Neuronal stem cell (in vitro differentiated cells): ENCODE measurements at regions not wholly inside any gene's neighbourhood (a gene's known extent, or its start where the extent isn't known, plus 50 kb on each side); places are given as distances from the start of the nearest gene placed in this dataset.
A peak's percentile ranks its signal among the peaks of the same experiment; 100 is the strongest.

ENCODE experiments used
- DNase-seq: peaks from one replicate; pipeline ENCODE4 v3.0.0-alpha.2; 2013; ENCODE audit warnings: low spot score
- H2AFZ ChIP-seq: one replicate; pipeline ENCODE4 v1.6.1; 2013; ENCODE audit warnings: mild to moderate bottlenecking, low read length, inconsistent platforms
- H2AK5ac ChIP-seq: 2 replicates; pipeline ENCODE4 v1.6.1; 2013; ENCODE audit warnings: low read depth, mild to moderate bottlenecking, inconsistent platforms, low read length, moderate library complexity, mixed read lengths
- H2BK120ac ChIP-seq: 2 replicates; pipeline ENCODE4 v1.6.1; 2013; ENCODE audit warnings: low read depth, mild to moderate bottlenecking, inconsistent platforms, low read length, moderate library complexity, mixed read lengths
- H2BK12ac ChIP-seq: one replicate; pipeline ENCODE4 v1.6.1; 2013; ENCODE audit warnings: low read length, inconsistent platforms
- H2BK15ac ChIP-seq: 2 replicates; pipeline ENCODE4 v1.6.1; 2013; ENCODE audit warnings: mild to moderate bottlenecking, low read length, inconsistent platforms, mixed read lengths
- H2BK5ac ChIP-seq: one replicate; pipeline ENCODE4 v1.6.1; 2013; ENCODE audit warnings: inconsistent platforms, mild to moderate bottlenecking, low read length, moderate library complexity
- H3K14ac ChIP-seq: one replicate; pipeline ENCODE4 v1.6.1; 2013; ENCODE audit warnings: low read length, inconsistent platforms
- H3K18ac ChIP-seq: 2 replicates; pipeline ENCODE4 v1.6.1; 2013; ENCODE audit warnings: low read length, inconsistent platforms
- H3K23ac ChIP-seq: 2 replicates; pipeline ENCODE4 v1.6.1; 2013; ENCODE audit warnings: low read depth, mild to moderate bottlenecking, mixed read lengths, low read length, inconsistent platforms; ENCODE audit not compliant: poor library complexity
- H3K27ac ChIP-seq: replicated peaks from 3 replicates; pipeline ENCODE4 v1.5.1; 2013; ENCODE audit warnings: low read length, inconsistent platforms
- H3K27me3 ChIP-seq, 3 experiments: 2 replicates each; pipeline ENCODE4 v1.6.1; 2013; ENCODE audit warnings: low read length in 3 of 3, mild to moderate bottlenecking in 2 of 3, inconsistent platforms in 1 of 3, low read depth in 1 of 3, mixed read lengths in 1 of 3, moderate library complexity in 1 of 3; ENCODE audit not compliant: control insufficient read depth in 3 of 3, insufficient read depth in 3 of 3
- H3K36me3 ChIP-seq, 2 donors: replicated peaks in 1 of 2; 2 replicates each; pipeline ENCODE4 v1.6.1; 2013; ENCODE audit warnings: low read length in 2 of 2; ENCODE audit not compliant: control insufficient read depth in 2 of 2, insufficient read depth in 2 of 2
- H3K4ac ChIP-seq: 2 replicates; pipeline ENCODE4 v1.6.1; 2013; ENCODE audit warnings: inconsistent platforms, mild to moderate bottlenecking, low read length, moderate library complexity
- H3K4me1 ChIP-seq, 2 donors: 1 replicate in 1 of 2; 2 replicates in 1 of 2; pipeline ENCODE4 v1.6.1; 2013; ENCODE audit warnings: low read length in 2 of 2, low read depth in 1 of 2; ENCODE audit not compliant: control insufficient read depth in 2 of 2, insufficient read depth in 1 of 2
- H3K4me2 ChIP-seq: one replicate; pipeline ENCODE4 v1.6.1; 2013; ENCODE audit warnings: mild to moderate bottlenecking, low read length, inconsistent platforms; ENCODE audit not compliant: insufficient read depth, poor library complexity, severe bottlenecking
- H3K4me3 ChIP-seq, 2 donors: 2 replicates each; pipeline ENCODE4 v1.5.1; 2013; ENCODE audit warnings: low read length in 2 of 2, mild to moderate bottlenecking in 2 of 2, inconsistent platforms in 1 of 2, moderate library complexity in 1 of 2
- H3K79me1 ChIP-seq: one replicate; pipeline ENCODE4 v1.6.1; 2013; ENCODE audit warnings: low read depth, mild to moderate bottlenecking, inconsistent platforms, low read length, moderate library complexity
- H3K9ac ChIP-seq: one replicate; pipeline ENCODE4 v1.6.1; 2013; ENCODE audit warnings: mild to moderate bottlenecking, low read depth, low read length, inconsistent platforms; ENCODE audit not compliant: poor library complexity
- H3K9me3 ChIP-seq, 2 donors: replicated peaks in 1 of 2; 2 replicates each; pipeline versions ENCODE3 to v1.6.1; 2013; ENCODE audit warnings: low read length in 2 of 2, mild to moderate bottlenecking in 2 of 2, inconsistent platforms in 1 of 2, low read depth in 1 of 2, mixed read lengths in 1 of 2, moderate library complexity in 1 of 2; ENCODE audit not compliant: control insufficient read depth in 2 of 2, insufficient read depth in 1 of 2
- H4K8ac ChIP-seq: one replicate; pipeline ENCODE4 v1.6.1; 2013; ENCODE audit warnings: low read depth, mild to moderate bottlenecking, inconsistent platforms, low read length, moderate library complexity
- H4K91ac ChIP-seq: one replicate; pipeline ENCODE4 v1.6.1; 2013; ENCODE audit warnings: low read length, low read depth, mild to moderate bottlenecking, inconsistent platforms; ENCODE audit not compliant: poor library complexity
- WGBS, 2 donors: extraction: QIAGEN DNeasy Blood & Tissue Kit; methylation state at CpG; one replicate each; pipeline ENCODE4 v1.1.7; 2013; ENCODE audit warnings: missing lambda C conversion rate in 2 of 2, mixed read lengths in 1 of 2; ENCODE audit not compliant: insufficient read length in 2 of 2, insufficient replicate concordance in 1 of 2; ENCODE audit errors: extremely low coverage in 2 of 2; 5-methylcytosine and 5-hydroxymethylcytosine counted together

GRCh38 chr15:46589088-46589487, 954.3 kb downstream of the SQOR start:
- H2BK120ac ChIP-seq = no peak overlapping the region
- H3K4me3 ChIP-seq = no peak overlapping the region
- H2BK15ac ChIP-seq = no peak overlapping the region
- no peak overlapping the region for H3K18ac ChIP-seq
- H3K4me1 ChIP-seq = no peaks in the 10 kb centered on the region
- no peak overlapping the region for H3K14ac ChIP-seq
- no peak overlapping the region for H3K9ac ChIP-seq
- no peak overlapping the region for H4K91ac ChIP-seq
- H2AK5ac ChIP-seq = no peak overlapping the region
- no CpG with 5 or more reads among the region's 4 CpGs for WGBS, 2 donors
- H2BK12ac ChIP-seq = no peak overlapping the region
- no peak for DNase-seq
- H3K27ac ChIP-seq = no peak overlapping the region
- H3K9me3 ChIP-seq = no peaks in the 10 kb centered on the region
- no peak overlapping the region for H3K4me2 ChIP-seq
- H3K23ac ChIP-seq = no peak overlapping the region
- H2AFZ ChIP-seq = peak overlapping the region; percentile 71
- no peaks in the 10 kb centered on the region for H3K36me3 ChIP-seq
- no peaks in the 10 kb centered on the region for H3K27me3 ChIP-seq
- H4K8ac ChIP-seq = no peak overlapping the region
- no peak overlapping the region for H2BK5ac ChIP-seq
- H3K79me1 ChIP-seq = no peaks in the 10 kb centered on the region
- no peak overlapping the region for H3K4ac ChIP-seq

GRCh38 chr15:46591462-46591861, 956.6 kb downstream of the SQOR start:
- Histone ChIP-seq H2BK15ac (no peak overlapping the region), H2BK5ac (no peak overlapping the region), H3K4me1 (no peaks in the 10 kb centered on the region), H2BK120ac (no peak overlapping the region), H2AK5ac (no peak overlapping the region), H4K91ac (no peak overlapping the region), H3K4me3 (no peak overlapping the region), H3K14ac (no peak overlapping the region), H3K9me3 (no peaks in the 10 kb centered on the region), H3K27me3 (no peaks in the 10 kb centered on the region), H4K8ac (no peak overlapping the region), H3K27ac (no peak overlapping the region), H3K9ac (no peak overlapping the region), H3K18ac (no peak overlapping the region), H3K4ac (no peak overlapping the region), H2AFZ (no peak overlapping the region), H3K4me2 (no peak overlapping the region), H3K36me3 (no peaks in the 10 kb centered on the region), H2BK12ac (no peak overlapping the region), H3K23ac (no peak overlapping the region), H3K79me1 (no peaks in the 10 kb centered on the region)
- WGBS, 2 donors = no CpG with 5 or more reads among the region's 4 CpGs
- no peak for DNase-seq

GRCh38 chr15:46595016-46595415, 960.2 kb downstream of the SQOR start:
- Histone ChIP-seq H4K91ac (no peak overlapping the region), H3K4ac (no peak overlapping the region), H2BK5ac (no peak overlapping the region), H3K4me3 (no peak overlapping the region), H2AK5ac (no peak overlapping the region), H3K4me2 (no peak overlapping the region), H3K79me1 (no peaks in the 10 kb centered on the region), H2BK15ac (no peak overlapping the region), H4K8ac (no peak overlapping the region), H3K27me3 (no peaks in the 10 kb centered on the region), H3K9me3 (no peaks in the 10 kb centered on the region), H3K18ac (no peak overlapping the region), H3K36me3 (no peaks in the 10 kb centered on the region), H3K4me1 (no peaks in the 10 kb centered on the region), H2AFZ (no peak overlapping the region), H3K14ac (no peak overlapping the region), H2BK120ac (no peak overlapping the region), H3K23ac (no peak overlapping the region), H3K27ac (no peak overlapping the region), H2BK12ac (no peak overlapping the region), H3K9ac (no peak overlapping the region)
- 100% methylated on average over 1 of the region's 3 CpGs; no CpG with 5 or more reads in 1 of the 2 donors for WGBS, 2 donors
- DNase-seq = no peak

GRCh38 chr15:46607077-46607476, 972.2 kb downstream of the SQOR start:
- no peak overlapping the region for H3K18ac ChIP-seq
- H2BK120ac ChIP-seq = no peak overlapping the region
- no peaks in the 10 kb centered on the region for H3K4me1 ChIP-seq
- H3K4ac ChIP-seq = no peak overlapping the region
- no peak for DNase-seq
- no peak overlapping the region for H2BK5ac ChIP-seq
- no peak overlapping the region for H4K8ac ChIP-seq
- H3K36me3 ChIP-seq = no peaks in the 10 kb centered on the region
- H3K27me3 ChIP-seq = no peaks in the 10 kb centered on the region
- H2BK15ac ChIP-seq = no peak overlapping the region
- H3K4me2 ChIP-seq = no peak overlapping the region
- H3K9ac ChIP-seq = no peak overlapping the region
- no peak overlapping the region for H3K23ac ChIP-seq
- no peak overlapping the region for H4K91ac ChIP-seq
- H3K79me1 ChIP-seq = no peaks in the 10 kb centered on the region
- no peaks in the 10 kb centered on the region for H3K9me3 ChIP-seq
- H2AFZ ChIP-seq = no peak overlapping the region
- no peak overlapping the region for H3K4me3 ChIP-seq
- WGBS, 2 donors = no CpG with 5 or more reads among the region's 3 CpGs
- H2BK12ac ChIP-seq = no peak overlapping the region
- no peak overlapping the region for H2AK5ac ChIP-seq
- no peak overlapping the region for H3K27ac ChIP-seq
- no peak overlapping the region for H3K14ac ChIP-seq
